ENCODE measurements at regions not wholly inside any gene's neighbourhood (a gene's known extent, or its start where the extent isn't known, plus 50 kb on each side); places are given as distances from the start of the nearest gene placed in this dataset.

GRCh38 chr9:19732441-19732951, 56.3 kb downstream of the SLC24A2 start:
- DNase-seq (ENCODE audit: low read depth), result no peak

GRCh38 chr9:19728101-19728500, 60.7 kb downstream of the SLC24A2 start:
- no peak for DNase-seq (ENCODE audit: low read depth)

- DNase-seq (ENCODE audit: low read depth), result no peak
Measured at GRCh38 chr9:19725970-19726369, 62.9 kb downstream of the SLC24A2 start.

- peak; percentile 18 for DNase-seq (ENCODE audit: low read depth)
Measured at GRCh38 chr9:19720377-19720776, 68.5 kb downstream of the SLC24A2 start.

GRCh38 chr9:19703702-19704101, 85.1 kb downstream of the SLC24A2 start:
- DNase-seq (ENCODE audit: low read depth), result no peak

- no peak for DNase-seq (ENCODE audit: low read depth)
Measured at GRCh38 chr9:19701991-19702390, 86.8 kb downstream of the SLC24A2 start.

GRCh38 chr9:19701274-19701673, 87.6 kb downstream of the SLC24A2 start:
- no peak for DNase-seq (ENCODE audit: low read depth)

- DNase-seq (ENCODE audit: low read depth), result no peak
Measured at GRCh38 chr9:19700699-19701098, 88.1 kb downstream of the SLC24A2 start.

GRCh38 chr9:19699756-19700155, 89.1 kb downstream of the SLC24A2 start:
- no peak for DNase-seq (ENCODE audit: low read depth)

- DNase-seq (ENCODE audit: low read depth), result no peak
Measured at GRCh38 chr9:19698960-19699359, 89.9 kb downstream of the SLC24A2 start.

- DNase-seq (ENCODE audit: low read depth), result no peak
Measured at GRCh38 chr9:19694601-19695000, 94.2 kb downstream of the SLC24A2 start.

- no peak for DNase-seq (ENCODE audit: low read depth)
Measured at GRCh38 chr9:19690128-19690527, 98.7 kb downstream of the SLC24A2 start.

- peak; percentile 15 for DNase-seq (ENCODE audit: low read depth)
Measured at GRCh38 chr9:19689328-19690101, 99.3 kb downstream of the SLC24A2 start.

- DNase-seq (ENCODE audit: low read depth), result no peak
Measured at GRCh38 chr9:19683715-19684114, 105.1 kb downstream of the SLC24A2 start.

- DNase-seq (ENCODE audit: low read depth), result no peak
Measured at GRCh38 chr9:19682397-19682796, 106.4 kb downstream of the SLC24A2 start.

GRCh38 chr9:19681846-19682245, 107.0 kb downstream of the SLC24A2 start:
- DNase-seq (ENCODE audit: low read depth), result no peak

GRCh38 chr9:19677924-19678323, 110.9 kb downstream of the SLC24A2 start:
- DNase-seq (ENCODE audit: low read depth), result no peak

- no peak for DNase-seq (ENCODE audit: low read depth)
Measured at GRCh38 chr9:19675492-19675891, 113.3 kb downstream of the SLC24A2 start.

- no peak for DNase-seq (ENCODE audit: low read depth)
Measured at GRCh38 chr9:19666575-19666974, 122.3 kb downstream of the SLC24A2 start.

- DNase-seq (ENCODE audit: low read depth), result no peak
Measured at GRCh38 chr9:19665146-19665863, 123.5 kb downstream of the SLC24A2 start.

GRCh38 chr9:19663570-19663969, 125.3 kb downstream of the SLC24A2 start:
- DNase-seq (ENCODE audit: low read depth), result no peak

GRCh38 chr9:19662213-19662612, 126.6 kb downstream of the SLC24A2 start:
- DNase-seq (ENCODE audit: low read depth), result no peak

- DNase-seq (ENCODE audit: low read depth), result no peak
Measured at GRCh38 chr9:19660019-19660418, 128.8 kb downstream of the SLC24A2 start.

Measured in iris pigment epithelial cell (primary cell).